Activated naive CD4-positive, alpha-beta T cell treated with Interleukin-2 at 50 U/mL for 16 hours (primary cell): ENCODE measurements at regions not wholly inside any gene's neighbourhood (a gene's known extent, or its start where the extent isn't known, plus 50 kb on each side); places are given as distances from the start of the nearest gene placed in this dataset.

ENCODE experiments used
- DNase-seq: peaks from one replicate; pipeline ENCODE4 v3.0.0-alpha.2; 2020

- no peak for DNase-seq
Measured at GRCh38 chrY:17233435-17234109, 646.4 kb downstream of the CDY2B start.

GRCh38 chrY:17231994-17232393, 648.0 kb downstream of the CDY2B start:
- no peak for DNase-seq

GRCh38 chrY:17223502-17223901, 656.5 kb downstream of the CDY2B start:
- no peak for DNase-seq

GRCh38 chrY:17202395-17202794, 677.6 kb downstream of the CDY2B start:
- no peak for DNase-seq

- no peak for DNase-seq
Measured at GRCh38 chrY:17184299-17184698, 695.7 kb downstream of the CDY2B start.

- no peak for DNase-seq
Measured at GRCh38 chrY:17166881-17167280, 713.1 kb downstream of the CDY2B start.

GRCh38 chrY:17122166-17122565, 757.9 kb downstream of the CDY2B start:
- DNase-seq: no peak

- DNase-seq: no peak
Measured at GRCh38 chrY:17085303-17085702, 794.7 kb downstream of the CDY2B start.

- no peak for DNase-seq
Measured at GRCh38 chrY:17079887-17080286, 800.1 kb downstream of the CDY2B start.

- no peak for DNase-seq
Measured at GRCh38 chrY:17067307-17067706, 812.7 kb downstream of the CDY2B start.

- DNase-seq: no peak
Measured at GRCh38 chrY:17053041-17053440, 827.0 kb downstream of the CDY2B start.

GRCh38 chrY:17050374-17050773, 829.6 kb downstream of the CDY2B start:
- no peak for DNase-seq

GRCh38 chrY:17045124-17045523, 834.9 kb downstream of the CDY2B start:
- no peak for DNase-seq

GRCh38 chrY:17044723-17045122, 835.3 kb downstream of the CDY2B start:
- DNase-seq: no peak

- no peak for DNase-seq
Measured at GRCh38 chrY:17044272-17044671, 835.7 kb downstream of the CDY2B start.

- DNase-seq: no peak
Measured at GRCh38 chrY:17038439-17038838, 841.6 kb downstream of the CDY2B start.

GRCh38 chrY:17018126-17018525, 861.9 kb downstream of the CDY2B start:
- no peak for DNase-seq

GRCh38 chrY:16993551-16993950, 886.5 kb downstream of the CDY2B start:
- DNase-seq: no peak

- no peak for DNase-seq
Measured at GRCh38 chrY:16981776-16982175, 898.2 kb downstream of the CDY2B start.

GRCh38 chrY:16959071-16959470, 920.9 kb downstream of the CDY2B start:
- no peak for DNase-seq

- no peak for DNase-seq
Measured at GRCh38 chrY:16947221-16947620, 932.8 kb downstream of the CDY2B start.
